Bronchial epithelial cell (primary cell): ENCODE measurements at regions not wholly inside any gene's neighbourhood (a gene's known extent, or its start where the extent isn't known, plus 50 kb on each side); places are given as distances from the start of the nearest gene placed in this dataset.

Experiments used
- DNase-seq: peaks from one replicate; pipeline ENCODE4 v3.0.0-alpha.2; 2010; ENCODE audit warnings: low read depth
- FAIRE-seq: peaks from 2 replicates; lab custom pipeline; 2011; peaks lifted over from hg19 to GRCh38; lab: Jason Lieb, UNC
- H3K27me3 ChIP-seq: 2 replicates; pipeline ENCODE4 v1.5.1; 2011; ENCODE audit warnings: low read length; ENCODE audit not compliant: control insufficient read depth, insufficient read depth
- H3K36me3 ChIP-seq: 2 replicates; pipeline ENCODE4 v1.5.1; 2011; ENCODE audit warnings: low read length; ENCODE audit not compliant: control insufficient read depth, insufficient read depth
- H3K4me3 ChIP-seq: 2 replicates; pipeline ENCODE4 v1.5.1; 2011; ENCODE audit warnings: mild to moderate bottlenecking, low read depth, low read length, control low read depth
- CTCF ChIP-seq: IDR thresholded peaks from 2 replicates; pipeline ENCODE4 v1.5.1; 2011; ENCODE audit warnings: mild to moderate bottlenecking, moderate library complexity, low read length, control low read depth, inconsistent platforms; ENCODE audit not compliant: insufficient read depth, severe bottlenecking

- FAIRE-seq (peak; percentile 79), DNase-seq (peak; percentile 92)
- no peak overlapping the region for H3K4me3 ChIP-seq
- no peaks in the 10 kb centered on the region for H3K27me3 ChIP-seq
- no peak for TF ChIP-seq CTCF
- H3K36me3 ChIP-seq = no peaks in the 10 kb centered on the region
Observed at GRCh38 chr9:79224672-79225433, 346.9 kb upstream of the TLE4 start.

DNA sequence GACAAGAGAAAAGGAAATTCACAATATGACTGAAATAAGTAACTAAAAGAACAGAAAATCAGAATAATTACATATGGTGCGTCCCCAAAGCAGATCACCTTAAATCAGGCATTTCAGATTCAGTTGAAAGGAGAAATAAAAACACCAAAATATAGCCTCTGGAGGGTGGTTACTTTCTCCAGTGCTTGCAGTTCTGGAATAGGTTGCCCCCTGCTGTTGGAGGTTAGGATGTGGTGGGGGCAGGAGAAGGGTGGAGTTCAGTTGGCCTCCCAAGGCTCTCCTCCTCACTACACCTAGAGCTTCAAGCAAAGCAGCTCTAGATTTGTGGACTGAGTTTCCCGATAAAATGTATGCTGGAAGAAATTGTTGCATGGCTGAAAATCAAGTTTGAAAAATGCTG is 338.2 kb upstream of the TLE4 start:
- no peak for FAIRE-seq

DNA sequence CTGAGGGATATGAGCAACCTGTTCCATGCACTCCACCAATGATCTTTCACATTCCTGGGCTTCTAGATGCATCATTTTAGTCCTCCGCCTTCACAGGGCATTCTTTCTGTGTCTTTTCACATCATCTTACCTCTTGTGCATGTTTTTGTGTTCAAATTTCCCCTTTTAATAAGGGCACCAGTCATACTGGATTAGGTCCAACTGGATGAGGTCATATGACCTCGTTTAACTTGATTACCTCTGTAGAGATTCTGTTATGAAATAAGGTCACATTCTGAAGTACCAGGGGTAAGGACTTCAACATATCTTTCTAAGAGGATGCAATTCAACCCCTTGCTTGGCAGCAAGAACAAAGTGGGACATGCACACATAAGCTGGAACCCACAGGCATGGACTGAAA is 335.3 kb upstream of the TLE4 start:
- DNase-seq (peak; percentile 35), FAIRE-seq (no peak)
- TF ChIP-seq CTCF = no peak
- H3K27me3 ChIP-seq = no peaks in the 10 kb centered on the region
- H3K36me3 ChIP-seq = no peaks in the 10 kb centered on the region
- H3K4me3 ChIP-seq = no peak overlapping the region

More for the DNA sequence above, 338.2 kb upstream of the TLE4 start:
- no peak overlapping the region for H3K4me3 ChIP-seq
- DNase-seq = peak; percentile 53
- no peaks in the 10 kb centered on the region for H3K27me3 ChIP-seq
- no peaks in the 10 kb centered on the region for H3K36me3 ChIP-seq
- TF ChIP-seq CTCF = peak; percentile 58

DNA sequence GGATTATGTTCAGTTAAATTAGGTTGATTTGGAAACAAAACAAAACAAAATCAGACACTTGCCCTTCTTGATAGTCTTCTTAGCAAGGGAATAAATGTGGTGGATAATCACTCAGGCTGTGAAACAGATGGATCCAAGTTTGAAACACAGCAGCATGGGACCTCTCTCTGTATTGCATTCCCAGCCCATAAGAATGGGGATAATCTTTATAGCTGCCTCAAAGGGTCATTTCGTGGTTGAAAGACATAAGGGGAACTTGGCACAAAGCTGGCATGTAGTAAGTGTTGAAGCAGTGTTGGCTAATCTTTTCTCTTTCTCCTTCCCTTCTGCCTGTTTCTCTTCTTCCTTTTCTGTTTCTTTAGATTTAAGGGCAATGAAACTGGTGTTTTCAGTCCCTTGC is 333.9 kb upstream of the TLE4 start:
- FAIRE-seq = no peak
- H3K4me3 ChIP-seq = no peak overlapping the region
- no peak for DNase-seq
- no peak for TF ChIP-seq CTCF
- H3K36me3 ChIP-seq = no peaks in the 10 kb centered on the region
- no peaks in the 10 kb centered on the region for H3K27me3 ChIP-seq

GRCh38 chr9:79240774-79241173 is 331.0 kb upstream of the TLE4 start:
- no peak for TF ChIP-seq CTCF
- no peak for DNase-seq
- FAIRE-seq = no peak
- no peak overlapping the region for H3K4me3 ChIP-seq
- H3K27me3 ChIP-seq = no peaks in the 10 kb centered on the region
- no peaks in the 10 kb centered on the region for H3K36me3 ChIP-seq

GRCh38 chr9:79242489-79242888 is 329.3 kb upstream of the TLE4 start:
- Histone ChIP-seq H3K4me3 (no peak overlapping the region), H3K36me3 (no peaks in the 10 kb centered on the region), H3K27me3 (no peaks in the 10 kb centered on the region)
- no peak for DNase-seq
- FAIRE-seq = no peak
- TF ChIP-seq CTCF = no peak
